ENCODE measurements at regions not wholly inside any gene's neighbourhood (a gene's known extent, or its start where the extent isn't known, plus 50 kb on each side); places are given as distances from the start of the nearest gene placed in this dataset.
A peak's percentile ranks its signal among the peaks of the same experiment; 100 is the strongest.

DNA sequence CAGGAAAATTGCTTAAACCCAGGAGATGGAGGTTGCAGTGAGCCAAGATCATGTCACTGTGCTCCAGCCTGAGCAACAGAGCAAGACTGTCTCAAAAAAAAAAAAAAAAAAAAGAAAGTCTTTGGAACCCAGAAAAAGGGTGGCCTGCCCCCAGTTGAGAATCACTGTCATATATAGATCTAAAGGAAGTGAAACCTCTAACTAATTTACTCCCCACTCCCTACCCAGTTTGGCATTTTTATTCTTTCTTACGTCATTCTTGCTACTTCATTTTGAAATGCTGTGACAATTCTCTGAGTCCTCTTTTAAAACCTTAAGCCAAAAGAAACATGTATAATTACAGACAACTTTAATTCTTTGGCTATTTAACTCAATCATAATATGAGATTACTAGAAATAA is 254.8 kb downstream of the CDC5L start:
- Mint-ChIP-seq H3K36me3 (ENCODE audit: low read depth) (no peaks in the 10 kb centered on the region), H3K4me3 (no peak overlapping the region), H3K27me3 (no peaks in the 10 kb centered on the region), H3K4me1 (ENCODE audit: low read depth) (no peaks in the 10 kb centered on the region), H3K27ac (no peak overlapping the region), H3K9me3 (no peaks in the 10 kb centered on the region)
- DNase-seq (no peak), ATAC-seq (ENCODE audit: poor library complexity) (peak; percentile 43)
- intact Hi-C loops (cut with DNase I, micrococcal nuclease): no loop called here
- no peaks in the 10 kb centered on the region for H3K27me3 ChIP-seq (ENCODE audit: control insufficient read depth in 1 of 2, insufficient read depth in 2 of 2, low read length in 2 of 2)
- H3K27ac ChIP-seq (ENCODE audit: low read depth in 1 of 2, low read length in 2 of 2): no peak overlapping the region
- H3K4me3 ChIP-seq (ENCODE audit: low read length): no peak overlapping the region
- no peaks in the 10 kb centered on the region for H3K36me3 ChIP-seq (ENCODE audit: insufficient read depth, low read length)
- TF ChIP-seq, protein P1, sequence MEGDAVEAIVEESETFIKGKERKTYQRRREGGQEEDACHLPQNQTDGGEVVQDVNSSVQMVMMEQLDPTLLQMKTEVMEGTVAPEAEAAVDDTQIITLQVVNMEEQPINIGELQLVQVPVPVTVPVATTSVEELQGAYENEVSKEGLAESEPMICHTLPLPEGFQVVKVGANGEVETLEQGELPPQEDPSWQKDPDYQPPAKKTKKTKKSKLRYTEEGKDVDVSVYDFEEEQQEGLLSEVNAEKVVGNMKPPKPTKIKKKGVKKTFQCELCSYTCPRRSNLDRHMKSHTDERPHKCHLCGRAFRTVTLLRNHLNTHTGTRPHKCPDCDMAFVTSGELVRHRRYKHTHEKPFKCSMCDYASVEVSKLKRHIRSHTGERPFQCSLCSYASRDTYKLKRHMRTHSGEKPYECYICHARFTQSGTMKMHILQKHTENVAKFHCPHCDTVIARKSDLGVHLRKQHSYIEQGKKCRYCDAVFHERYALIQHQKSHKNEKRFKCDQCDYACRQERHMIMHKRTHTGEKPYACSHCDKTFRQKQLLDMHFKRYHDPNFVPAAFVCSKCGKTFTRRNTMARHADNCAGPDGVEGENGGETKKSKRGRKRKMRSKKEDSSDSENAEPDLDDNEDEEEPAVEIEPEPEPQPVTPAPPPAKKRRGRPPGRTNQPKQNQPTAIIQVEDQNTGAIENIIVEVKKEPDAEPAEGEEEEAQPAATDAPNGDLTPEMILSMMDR (IDR thresholded peaks at IDR 0.05): no peak
- no peaks in the 10 kb centered on the region for H3K9me3 ChIP-seq (ENCODE audit: control insufficient read depth in 1 of 2, insufficient read depth in 1 of 2, low read length in 2 of 2)
- ChIA-PET POLR2A (no interaction called here), CTCF (interaction anchor here (1.0 kb wide), 1 partner anchor 13 kb away, joined by 3 read pairs; no protein-coding TSS in a partner anchor)
- no peaks in the 10 kb centered on the region for H3K4me1 ChIP-seq (ENCODE audit: insufficient read depth, low read length)

DNA sequence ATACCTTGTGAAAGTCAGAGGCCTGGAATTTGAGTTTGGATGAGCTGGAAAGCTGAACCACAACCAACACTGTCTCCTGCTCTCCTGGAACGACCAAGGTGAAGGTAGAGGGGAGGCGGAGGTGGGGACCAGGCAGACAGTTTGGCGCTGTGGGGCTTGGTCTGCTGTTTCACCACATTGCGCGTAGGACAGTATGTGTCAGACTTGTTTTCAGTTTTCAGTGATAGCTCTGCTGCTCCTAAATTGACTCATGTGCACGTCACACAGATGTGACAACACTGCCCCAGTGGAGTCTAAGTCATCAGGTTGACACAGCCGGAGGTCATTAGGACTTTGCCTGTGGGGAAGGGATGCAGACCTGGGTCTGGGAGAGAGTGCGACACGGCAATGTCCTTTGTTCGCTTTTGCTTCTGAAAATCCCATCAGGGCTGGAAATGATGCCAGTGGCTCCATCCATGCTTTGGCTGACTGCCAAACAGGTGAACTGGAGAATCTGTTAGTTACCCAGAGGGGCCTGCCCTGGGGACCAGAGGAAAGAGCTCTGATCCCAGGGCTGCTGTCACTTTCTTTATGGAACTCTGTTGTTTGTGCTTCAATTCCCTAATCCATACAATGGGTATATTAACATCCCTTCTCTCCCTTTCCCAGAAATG is 255.5 kb downstream of the CDC5L start:
- no peak overlapping the region for H3K27ac Mint-ChIP-seq
- H3K36me3 Mint-ChIP-seq (ENCODE audit: low read depth): no peaks in the 10 kb centered on the region
- Histone ChIP-seq H3K4me1 (ENCODE audit: insufficient read depth, low read length) (no peaks in the 10 kb centered on the region), H3K27me3 (ENCODE audit: control insufficient read depth in 1 of 2, insufficient read depth in 2 of 2, low read length in 2 of 2) (no peaks in the 10 kb centered on the region), H3K36me3 (ENCODE audit: insufficient read depth, low read length) (no peaks in the 10 kb centered on the region), H3K9me3 (ENCODE audit: control insufficient read depth in 1 of 2, insufficient read depth in 1 of 2, low read length in 2 of 2) (no peaks in the 10 kb centered on the region), H3K27ac (ENCODE audit: low read depth in 1 of 2, low read length in 2 of 2) (no peak overlapping the region), H3K4me3 (ENCODE audit: low read length) (no peak overlapping the region)
- H3K27me3 Mint-ChIP-seq: no peaks in the 10 kb centered on the region
- no peaks in the 10 kb centered on the region for H3K9me3 Mint-ChIP-seq
- TF ChIP-seq, protein P1 (IDR thresholded peaks at IDR 0.05): no peak
- intact Hi-C loops (cut with DNase I, micrococcal nuclease): no loop called here
- H3K4me1 Mint-ChIP-seq (ENCODE audit: low read depth): no peaks in the 10 kb centered on the region
- H3K4me3 Mint-ChIP-seq: no peak overlapping the region
- peak; percentile 37 for ATAC-seq (ENCODE audit: poor library complexity)
- CTCF ChIA-PET: interaction anchor here (1.0 kb wide), 1 partner anchor 12 kb away, joined by 3 read pairs; no protein-coding TSS in a partner anchor
- DNase-seq: peak in 3 of 14 experiments; percentile 14 to 49 (median 26)
- POLR2A ChIA-PET: no interaction called here

DNA sequence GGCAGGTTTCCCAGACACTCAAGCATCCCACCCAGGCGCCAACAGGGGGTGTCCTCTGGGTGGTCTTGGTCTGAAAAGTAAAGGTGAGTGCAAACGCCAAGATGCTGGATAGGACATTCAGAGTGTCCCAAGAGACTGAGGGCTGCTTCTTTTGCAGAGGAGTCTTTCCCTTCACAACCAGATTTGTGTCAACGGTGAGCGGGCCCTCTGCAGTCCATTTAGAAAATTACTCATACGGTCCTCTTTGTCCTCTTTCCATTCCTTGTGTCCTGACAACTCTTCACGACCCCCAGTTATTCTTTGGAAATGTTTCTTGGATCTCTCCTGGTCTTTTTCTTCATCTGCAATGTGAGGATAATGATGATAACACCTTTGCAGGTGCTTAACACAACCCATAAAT is 257.8 kb downstream of the CDC5L start:
- no peak for ATAC-seq (ENCODE audit: poor library complexity)
- H3K9me3 ChIP-seq (ENCODE audit: control insufficient read depth in 1 of 2, insufficient read depth in 1 of 2, low read length in 2 of 2): no peaks in the 10 kb centered on the region
- Mint-ChIP-seq H3K9me3 (no peaks in the 10 kb centered on the region), H3K27me3 (no peaks in the 10 kb centered on the region), H3K27ac (no peak overlapping the region), H3K4me3 (no peak overlapping the region), H3K36me3 (ENCODE audit: low read depth) (no peaks in the 10 kb centered on the region), H3K4me1 (ENCODE audit: low read depth) (no peaks in the 10 kb centered on the region)
- intact Hi-C loops (cut with DNase I, micrococcal nuclease): no loop called here
- H3K4me1 ChIP-seq (ENCODE audit: insufficient read depth, low read length): no peaks in the 10 kb centered on the region
- TF ChIP-seq, protein P1 (IDR thresholded peaks at IDR 0.05): no peak
- no peak overlapping the region for H3K27ac ChIP-seq (ENCODE audit: low read depth in 1 of 2, low read length in 2 of 2)
- no peak for DNase-seq
- CTCF ChIA-PET: interaction anchor here (1.2 kb wide), 1 partner anchor 169 kb away, joined by 3 read pairs; no protein-coding TSS in a partner anchor
- no peak overlapping the region for H3K4me3 ChIP-seq (ENCODE audit: low read length)
- H3K27me3 ChIP-seq (ENCODE audit: control insufficient read depth in 1 of 2, insufficient read depth in 2 of 2, low read length in 2 of 2): no peaks in the 10 kb centered on the region
- no peaks in the 10 kb centered on the region for H3K36me3 ChIP-seq (ENCODE audit: insufficient read depth, low read length)
- POLR2A ChIA-PET: no interaction called here
